GM19193 (cell line): ENCODE measurements at regions not wholly inside any gene's neighbourhood (a gene's known extent, or its start where the extent isn't known, plus 50 kb on each side); places are given as distances from the start of the nearest gene placed in this dataset.

Experiments
- POLR2A ChIP-seq: IDR thresholded peaks from 4 replicates; pipeline ENCODE4 v1.6.1; 2011; ENCODE audit not compliant: insufficient read depth, insufficient read length; ENCODE audit errors: extremely low read depth

- TF ChIP-seq POLR2A, result no peak
These were observed 79.8 kb upstream of the TNFSF11 start for GRCh38 chr13:42494157-42494556.

- no peak for TF ChIP-seq POLR2A
These were observed 78.7 kb upstream of the TNFSF11 start for GRCh38 chr13:42495255-42495654.

GRCh38 chr13:42495751-42496150 is 78.2 kb upstream of the TNFSF11 start:
- no peak for TF ChIP-seq POLR2A

- TF ChIP-seq POLR2A, result no peak
These were observed 76.2 kb upstream of the TNFSF11 start for GRCh38 chr13:42497798-42498197.

GRCh38 chr13:42498521-42498920 is 75.4 kb upstream of the TNFSF11 start:
- TF ChIP-seq POLR2A, result no peak
